HCT116 (cell line): ENCODE measurements at regions not wholly inside any gene's neighbourhood (a gene's known extent, or its start where the extent isn't known, plus 50 kb on each side); places are given as distances from the start of the nearest gene placed in this dataset.

ENCODE experiments used
- ATAC-seq: fragments of 200-7000 bp; cut with Tn5 transposase; 2 replicates; pipeline ENCODE4 v1.9.1; 2020; ENCODE audit warnings: mild to moderate bottlenecking, moderate library complexity
- BruUV-seq: library from RNA; stranded (reverse); fragments of 400-500 nt; replicated peaks from 2 replicates; lab custom pipeline; 2021; lab: Mats Ljungman, UMichigan
- CTCF ChIA-PET: fragments of 300-600 bp; sonication (Branson Sonifier 250); formaldehyde crosslinking; loops from one replicate; lab custom pipeline; 2021; ENCODE audit warnings: antibody characterized with exemption; lab: Charles Lee
- POLR2A ChIA-PET: fragments of 300-600, 350-600 bp; sonication (Branson Sonifier 250); formaldehyde crosslinking; loops from one replicate; lab custom pipeline; 2021; ENCODE audit warnings: antibody characterized with exemption; lab: Charles Lee
- RAD21 ChIA-PET, 2 experiments: fragments of 300-600 bp; sonication (Branson Sonifier 250); formaldehyde crosslinking; loops; one replicate each; lab custom pipeline; 2023; ENCODE audit warnings: low total read pairs in 2 of 2; ENCODE audit not compliant: uncharacterized antibody in 2 of 2, unreplicated experiment in 2 of 2, low non-redundant PET in 1 of 2; lab: Charles Lee
- DNase-seq: peaks from one replicate; pipeline ENCODE4 v3.0.0-alpha.2; 2010; ENCODE audit warnings: low read depth, low spot score
- H2AFZ ChIP-seq: fragments of 200-600 bp; shearing (Covaris generic), sonication (generic); 2 replicates; pipeline ENCODE4 v1.6.1; 2017; ENCODE audit warnings: low read depth, mixed run types, mixed read lengths, antibody characterized with exemption, low read length; ENCODE audit not compliant: poor library complexity, severe bottlenecking
- H3K27ac ChIP-seq: 2 replicates; pipeline ENCODE4 v1.5.1; 2012; ENCODE audit warnings: low read depth, low read length
- H3K27me3 ChIP-seq: fragments of 200-600 bp; sonication (generic); 2 replicates; pipeline ENCODE4 v1.6.1; 2016; ENCODE audit warnings: mixed run types, low read length, mixed read lengths; ENCODE audit not compliant: insufficient read depth
- H3K36me3 ChIP-seq, 2 experiments: fragments of 200-500 bp in 1 of 2; fragments of 200-600 bp in 1 of 2; sonication (Bioruptor generic) in 1 of 2; sonication (generic) in 1 of 2; 2 replicates each; pipeline versions ENCODE4 v1.5.1 to v1.6.1; 2014 to 2016; ENCODE audit warnings: low read length in 2 of 2, inconsistent platforms in 1 of 2, mixed read lengths in 1 of 2, mixed run types in 1 of 2; ENCODE audit not compliant: insufficient read depth in 2 of 2, control insufficient read depth in 1 of 2
- H3K4me1 ChIP-seq, 2 experiments: fragments of 200-600 bp in 1 of 2; sonication (generic) in 1 of 2; 2 replicates each; pipeline versions ENCODE4 v1.5.1 to v1.6.1; 2012 to 2017; ENCODE audit warnings: low read length in 2 of 2, inconsistent platforms in 1 of 2, mild to moderate bottlenecking in 1 of 2, mixed read lengths in 1 of 2, mixed run types in 1 of 2, moderate library complexity in 1 of 2; ENCODE audit not compliant: insufficient read depth in 2 of 2, control insufficient read depth in 1 of 2
- H3K4me2 ChIP-seq: fragments of 200-600 bp; sonication (generic); 2 replicates; pipeline ENCODE4 v1.6.1; 2017; ENCODE audit warnings: mixed run types, low read length, mixed read lengths
- H3K4me3 ChIP-seq, 2 experiments: fragments of 200-600 bp in 1 of 2; sonication (generic) in 1 of 2; replicated peaks in 1 of 2; 2 replicates each; pipeline ENCODE4 v1.5.1; 2011 to 2016; ENCODE audit warnings: low read length in 2 of 2, control low read depth in 1 of 2, low read depth in 1 of 2, mild to moderate bottlenecking in 1 of 2, mixed read lengths in 1 of 2, mixed run types in 1 of 2
- H3K79me2 ChIP-seq: fragments of 200-600 bp; sonication (generic); 2 replicates; pipeline ENCODE4 v1.6.1; 2017; ENCODE audit warnings: mild to moderate bottlenecking, mixed run types, low read length, moderate library complexity, mixed read lengths; ENCODE audit not compliant: insufficient read depth
- H3K9ac ChIP-seq: fragments of 200-600 bp; sonication (generic); 2 replicates; pipeline ENCODE4 v1.6.1; 2016; ENCODE audit warnings: low read length, mixed read lengths
- H3K9me2 ChIP-seq: fragments of 200-600 bp; sonication (generic), shearing (Covaris generic); 2 replicates; pipeline ENCODE4 v1.6.1; 2017; ENCODE audit warnings: mixed run types, mild to moderate bottlenecking, moderate library complexity; ENCODE audit not compliant: insufficient read depth
- H3K9me3 ChIP-seq, 2 experiments: fragments of 200-500 bp in 1 of 2; fragments of 200-600 bp in 1 of 2; sonication (Bioruptor generic) in 1 of 2; sonication (generic) in 1 of 2; 2 replicates each; pipeline ENCODE4 v1.6.1; 2014 to 2017; ENCODE audit warnings: low read length in 2 of 2, mixed read lengths in 2 of 2, inconsistent platforms in 1 of 2, low read depth in 1 of 2, mild to moderate bottlenecking in 1 of 2, mixed run types in 1 of 2, moderate library complexity in 1 of 2; ENCODE audit not compliant: control insufficient read depth in 1 of 2, insufficient read depth in 1 of 2
- H4K20me1 ChIP-seq: fragments of 200-600 bp; sonication (generic), shearing (Covaris generic); 2 replicates; pipeline ENCODE4 v1.6.1; 2017; ENCODE audit warnings: mixed run types, mild to moderate bottlenecking, moderate library complexity; ENCODE audit not compliant: insufficient read depth
- EZH2phosphoT487 ChIP-seq: fragments of 200-600 bp; IDR thresholded peaks from 2 replicates; pipeline ENCODE4 v1.6.1; 2018; ENCODE audit warnings: antibody characterized with exemption, borderline replicate concordance
- POLR2AphosphoS5 ChIP-seq: IDR thresholded peaks from 2 replicates; pipeline ENCODE4 v1.6.1; 2011; ENCODE audit warnings: mild to moderate bottlenecking, low read depth, low read length, moderate library complexity
- TCF7L2 ChIP-seq: IDR thresholded peaks from 2 replicates; pipeline ENCODE4 v1.7.0; 2011; ENCODE audit warnings: borderline replicate concordance, inconsistent platforms; ENCODE audit not compliant: insufficient read depth, insufficient read length; ENCODE audit errors: extremely low read depth
- ZNF274 ChIP-seq: fragments of 200-500 bp; sonication (Bioruptor generic); IDR thresholded peaks from 2 replicates; pipeline ENCODE4 v1.6.1; 2014; ENCODE audit warnings: mild to moderate bottlenecking, low read depth, low read length, inconsistent platforms
- intact Hi-C: fragments of 100-400 bp; cut with micrococcal nuclease; formaldehyde crosslinking; loops from 2 replicates; pipeline ENCODE4 v1.10.0; 2022
- TF ChIP-seq, protein P1 (sequence below): IDR thresholded peaks from 2 replicates; pipeline ENCODE4 v1.6.1; 2011; ENCODE audit warnings: mild to moderate bottlenecking, low read length, moderate library complexity; ENCODE audit not compliant: insufficient replicate concordance; ENCODE audit errors: extremely low read depth

DNA sequence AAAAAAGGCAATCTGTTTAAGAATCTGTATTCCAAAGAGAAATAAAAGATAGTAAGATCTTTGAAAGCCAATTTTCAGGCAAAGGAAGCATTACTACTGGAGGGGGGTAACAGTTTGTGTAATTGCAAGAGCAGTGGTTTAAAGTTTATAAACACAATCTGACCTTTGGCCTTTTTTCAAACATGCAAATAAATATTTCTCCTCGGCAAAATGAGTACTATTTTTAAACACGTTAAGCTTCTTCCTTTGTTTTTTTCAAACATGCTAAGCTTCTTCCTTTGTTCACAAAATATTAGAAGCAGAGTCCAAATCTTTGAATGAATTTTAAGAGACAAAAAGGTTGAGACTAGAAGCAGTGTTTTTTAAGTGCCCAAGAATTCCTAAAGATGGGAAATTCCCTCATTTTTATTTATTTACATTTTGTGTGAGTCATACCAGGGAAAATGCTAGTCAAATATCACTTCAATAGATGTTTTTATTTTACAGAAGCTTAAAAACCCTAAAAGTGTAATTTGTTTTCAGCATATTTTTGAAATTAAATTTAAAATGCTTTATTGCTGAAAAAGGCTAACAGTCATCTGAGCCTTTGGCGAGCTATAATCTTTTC, 229.3 kb downstream of the GPR37 start (continued):
- no peak for TF ChIP-seq TCF7L2
- TF ChIP-seq, all 23 proteins: peak for 0

DNA sequence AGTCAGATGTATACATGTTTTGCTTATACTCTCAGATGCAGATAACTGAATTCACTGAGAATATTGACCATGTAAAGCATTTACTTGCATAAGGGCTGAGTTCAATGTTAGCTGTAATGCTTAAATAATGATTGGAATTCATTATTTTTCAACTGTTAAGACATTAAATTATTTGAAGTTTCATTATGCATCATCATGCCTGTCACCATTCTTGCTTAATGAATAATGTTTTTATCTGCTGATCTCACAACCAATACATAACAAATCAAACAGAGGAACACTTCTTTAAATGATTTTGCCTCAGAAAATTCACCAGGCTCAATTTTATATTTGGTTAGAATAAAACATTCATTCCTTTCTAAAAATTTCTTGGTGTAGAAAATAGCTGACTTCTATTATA, 233.4 kb downstream of the GPR37 start:
- intact Hi-C loops: no loop called here
- Histone ChIP-seq H3K36me3 (no peaks in the 10 kb centered on the region), H3K27ac (no peak overlapping the region), H3K4me3 (no peak overlapping the region), H3K9me3 (no peaks in the 10 kb centered on the region), H2AFZ (no peak overlapping the region), H4K20me1 (no peaks in the 10 kb centered on the region; the same call in 1 of the 2 replicates), H3K4me2 (no peak overlapping the region), H3K9me2 (no peaks in the 10 kb centered on the region; the same call in 1 of the 2 replicates), H3K4me1 (no peaks in the 10 kb centered on the region), H3K9ac (no peak overlapping the region), H3K79me2 (no peaks in the 10 kb centered on the region), H3K27me3 (no peaks in the 10 kb centered on the region)
- BruUV-seq: no TSS peak
- ATAC-seq: no peak
- TF ChIP-seq, protein P1, sequence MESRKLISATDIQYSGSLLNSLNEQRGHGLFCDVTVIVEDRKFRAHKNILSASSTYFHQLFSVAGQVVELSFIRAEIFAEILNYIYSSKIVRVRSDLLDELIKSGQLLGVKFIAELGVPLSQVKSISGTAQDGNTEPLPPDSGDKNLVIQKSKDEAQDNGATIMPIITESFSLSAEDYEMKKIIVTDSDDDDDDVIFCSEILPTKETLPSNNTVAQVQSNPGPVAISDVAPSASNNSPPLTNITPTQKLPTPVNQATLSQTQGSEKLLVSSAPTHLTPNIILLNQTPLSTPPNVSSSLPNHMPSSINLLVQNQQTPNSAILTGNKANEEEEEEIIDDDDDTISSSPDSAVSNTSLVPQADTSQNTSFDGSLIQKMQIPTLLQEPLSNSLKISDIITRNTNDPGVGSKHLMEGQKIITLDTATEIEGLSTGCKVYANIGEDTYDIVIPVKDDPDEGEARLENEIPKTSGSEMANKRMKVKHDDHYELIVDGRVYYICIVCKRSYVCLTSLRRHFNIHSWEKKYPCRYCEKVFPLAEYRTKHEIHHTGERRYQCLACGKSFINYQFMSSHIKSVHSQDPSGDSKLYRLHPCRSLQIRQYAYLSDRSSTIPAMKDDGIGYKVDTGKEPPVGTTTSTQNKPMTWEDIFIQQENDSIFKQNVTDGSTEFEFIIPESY: no peak
- TF ChIP-seq EZH2phosphoT487: no peak
- no peak for TF ChIP-seq ZNF274
- TF ChIP-seq POLR2AphosphoS5: no peak
- CTCF ChIA-PET: no interaction called here
- DNase-seq: no peak
- RAD21 ChIA-PET: no interaction called here
- POLR2A ChIA-PET: no interaction called here
